HL-60/S4 treated with retinoic acid at 250 ng/mL for 4 days and 3 days (cell line): ENCODE measurements at regions not wholly inside any gene's neighbourhood (a gene's known extent, or its start where the extent isn't known, plus 50 kb on each side); places are given as distances from the start of the nearest gene placed in this dataset.

Source experiments
- in situ Hi-C: fragments of 300-500 bp; cut with MboI; formaldehyde crosslinking; loops from 2 replicates; pipeline ENCODE4 v1.7.0; 2022; ENCODE audit warnings: low sequenced_read_pairs

DNA sequence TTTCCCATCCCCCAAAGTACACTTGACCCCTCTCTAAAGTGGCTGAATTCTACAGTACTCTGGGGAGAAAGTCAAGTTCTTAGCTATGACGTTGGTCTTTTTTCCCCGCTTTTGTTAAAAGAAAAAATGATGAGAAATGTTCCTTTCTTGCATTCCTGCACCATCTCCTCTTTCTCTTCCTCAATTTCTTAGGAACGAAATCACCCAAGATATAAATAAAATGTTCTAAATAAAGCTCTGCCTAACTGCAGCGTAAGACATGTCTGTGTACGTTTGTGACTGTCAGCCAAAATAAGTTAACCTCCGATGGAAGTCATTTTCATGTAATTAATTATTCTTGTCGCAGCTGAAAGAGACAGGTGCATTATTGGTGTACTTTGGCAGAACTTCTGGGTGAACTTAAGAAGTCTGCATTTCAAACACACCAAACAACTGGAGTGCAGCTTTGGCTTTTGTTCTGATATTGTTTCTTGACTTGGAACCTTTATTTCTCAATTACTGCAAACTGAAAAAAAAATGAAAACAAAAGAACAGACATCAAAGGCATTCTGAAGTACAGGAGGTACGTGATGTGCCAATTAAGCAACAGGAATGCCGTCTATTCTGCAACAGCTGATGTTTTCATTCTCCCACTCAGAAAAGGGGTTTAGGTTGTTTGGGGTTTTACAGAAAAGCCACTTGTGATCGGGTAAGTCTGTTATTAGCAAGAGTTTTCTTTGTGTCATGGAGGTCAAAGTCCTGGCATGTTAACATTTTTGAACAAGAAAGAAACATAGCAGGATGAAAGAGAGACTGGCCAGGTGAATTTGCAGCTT is 82.4 kb upstream of the SDK1 start:
- in situ Hi-C loops, result no loop called here

- in situ Hi-C loops, result no loop called here
These were observed 71.1 kb upstream of the SDK1 start for GRCh38 chr7:3229904-3230470.

DNA sequence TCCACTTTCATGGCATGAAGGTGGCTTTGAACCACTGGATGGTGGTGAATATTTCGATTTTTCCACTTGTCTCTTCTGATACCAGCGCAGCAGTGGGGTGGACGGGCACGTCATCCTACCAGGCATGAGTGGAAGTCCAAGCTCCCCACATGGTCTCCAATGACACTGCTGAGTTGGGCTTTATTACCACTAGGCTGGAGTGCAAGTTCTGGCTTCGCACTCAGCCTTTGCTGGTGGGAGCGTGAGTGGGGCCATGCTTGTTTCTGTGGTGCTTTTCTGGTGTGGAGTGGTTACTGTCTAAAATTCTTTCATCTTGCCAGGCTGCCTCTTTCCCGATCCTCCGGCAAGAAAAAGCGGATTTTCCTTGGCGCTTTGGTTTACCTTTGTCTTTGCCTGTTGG is 70.1 kb upstream of the SDK1 start:
- in situ Hi-C loops, result no loop called here

DNA sequence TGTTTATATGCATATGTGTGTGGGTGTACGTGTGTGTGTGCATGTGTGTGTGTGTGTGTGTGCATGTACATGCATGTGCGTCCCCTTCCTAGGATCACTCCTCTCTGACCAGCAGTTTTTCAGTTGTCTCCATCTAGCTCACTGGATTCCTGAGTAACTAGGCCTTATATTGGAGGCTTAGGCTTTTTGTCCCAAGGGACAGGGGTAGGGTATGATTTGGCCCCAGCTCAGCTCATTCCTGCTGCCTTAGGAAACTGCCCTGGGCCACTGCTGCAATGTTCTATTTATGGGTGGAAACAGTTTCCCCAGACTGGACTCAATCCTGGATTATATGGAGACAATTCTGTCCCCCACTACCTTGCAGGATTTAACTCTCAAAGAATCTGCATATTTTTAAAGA is 68.8 kb upstream of the SDK1 start:
- in situ Hi-C loops, result no loop called here

- in situ Hi-C loops, result no loop called here
These were observed 67.8 kb upstream of the SDK1 start for GRCh38 chr7:3233301-3233700.

DNA sequence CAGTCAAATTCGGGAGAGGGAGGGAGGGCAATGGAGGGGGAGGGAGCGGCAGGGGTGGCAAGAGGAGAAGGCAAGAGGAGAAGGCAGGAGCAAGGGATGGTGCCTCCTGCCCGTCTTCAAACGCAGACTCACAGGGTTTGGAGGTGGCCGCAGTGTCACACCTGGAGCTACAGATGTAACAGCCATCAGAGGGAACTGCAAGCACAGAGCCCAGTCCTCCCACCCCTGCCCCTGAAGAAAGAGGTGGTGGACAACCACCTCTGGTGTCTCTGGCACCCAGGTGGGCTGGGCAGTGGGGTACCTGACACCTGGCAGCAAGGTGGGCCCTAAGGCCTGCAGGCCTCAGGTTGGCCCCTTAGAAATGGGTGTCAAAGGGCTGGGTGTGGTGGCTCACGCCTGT is 67.0 kb upstream of the SDK1 start:
- in situ Hi-C loops, result no loop called here

DNA sequence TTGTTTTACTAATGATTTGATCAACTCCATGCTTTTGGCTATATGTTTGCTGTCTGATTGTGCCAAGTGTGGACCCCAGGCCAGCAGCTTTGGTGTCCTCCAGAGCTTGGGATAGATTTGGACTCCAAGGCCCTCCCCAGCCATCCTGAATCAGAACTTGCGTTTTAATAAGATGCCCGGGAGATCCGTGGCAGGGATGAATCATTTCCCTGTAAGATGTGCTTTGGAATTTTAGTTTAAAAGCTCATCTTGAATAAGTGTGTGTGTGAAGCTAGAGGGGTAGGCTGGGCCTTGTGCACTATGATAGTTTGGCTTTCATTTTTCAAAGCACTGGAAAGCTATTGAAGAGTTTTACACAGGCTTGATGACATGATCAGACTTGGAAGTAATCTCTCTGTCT is 66.2 kb upstream of the SDK1 start:
- in situ Hi-C loops, result no loop called here

GRCh38 chr7:3235322-3235721 is 65.7 kb upstream of the SDK1 start:
- in situ Hi-C loops, result no loop called here

- in situ Hi-C loops, result no loop called here
These were observed 64.8 kb upstream of the SDK1 start for GRCh38 chr7:3236268-3236667.

DNA sequence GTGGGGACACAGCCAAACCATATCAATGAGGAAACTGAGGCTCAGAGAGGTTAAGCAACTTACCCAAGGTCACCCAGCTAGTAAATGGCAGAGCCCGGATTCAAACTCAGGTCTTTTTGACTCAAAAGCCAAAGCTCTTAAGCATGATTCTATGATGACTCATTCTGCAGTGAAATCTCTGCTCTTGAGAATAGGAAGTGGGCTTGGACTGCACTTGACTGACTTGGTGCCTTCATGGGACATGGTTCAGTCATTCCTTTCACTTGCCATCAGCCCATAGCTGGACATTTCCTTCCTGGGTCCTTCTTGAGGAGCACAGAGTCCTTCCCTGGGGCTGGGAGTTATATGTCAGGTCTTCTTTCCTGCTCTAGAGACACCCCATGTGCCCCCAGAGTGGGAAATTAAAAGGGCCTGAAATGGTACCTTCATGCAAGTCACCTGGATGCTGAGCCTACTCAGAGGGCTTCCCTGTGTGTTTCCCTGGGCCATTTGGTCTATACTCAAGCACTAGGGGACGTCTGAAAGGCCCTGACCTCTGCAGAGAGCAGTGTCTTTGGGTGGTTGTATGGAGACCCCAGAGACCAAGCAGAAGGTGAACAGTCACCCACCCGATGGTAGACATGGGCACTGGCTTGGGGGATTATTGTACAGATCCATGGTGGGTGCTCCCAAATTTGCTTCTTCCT is 62.4 kb upstream of the SDK1 start:
- in situ Hi-C loops, result no loop called here

DNA sequence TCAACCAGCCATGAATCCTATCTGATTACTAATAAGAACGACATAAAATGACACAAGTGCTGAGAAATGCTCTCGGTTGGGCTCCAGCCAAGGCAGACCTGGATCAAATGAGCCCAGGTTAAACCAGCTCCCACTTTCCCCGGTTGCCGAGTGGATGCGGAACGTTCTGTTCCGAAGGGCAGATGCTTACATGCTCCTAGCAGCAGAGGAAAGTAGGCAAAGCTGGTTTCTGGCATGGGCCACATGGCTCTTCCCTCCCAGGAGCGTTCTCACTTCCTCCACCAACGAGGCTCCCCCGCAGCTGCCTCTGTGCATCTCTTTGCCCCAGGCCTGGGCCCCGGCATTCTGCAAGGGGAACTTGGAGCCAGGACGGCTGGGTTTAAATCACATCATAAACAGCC is 61.8 kb upstream of the SDK1 start:
- in situ Hi-C loops, result no loop called here

- in situ Hi-C loops, result no loop called here
These were observed 60.1 kb upstream of the SDK1 start for GRCh38 chr7:3240826-3241430.

- in situ Hi-C loops, result no loop called here
These were observed 59.3 kb upstream of the SDK1 start for GRCh38 chr7:3241686-3242258.

GRCh38 chr7:3242398-3242972 is 58.6 kb upstream of the SDK1 start:
- in situ Hi-C loops, result no loop called here

DNA sequence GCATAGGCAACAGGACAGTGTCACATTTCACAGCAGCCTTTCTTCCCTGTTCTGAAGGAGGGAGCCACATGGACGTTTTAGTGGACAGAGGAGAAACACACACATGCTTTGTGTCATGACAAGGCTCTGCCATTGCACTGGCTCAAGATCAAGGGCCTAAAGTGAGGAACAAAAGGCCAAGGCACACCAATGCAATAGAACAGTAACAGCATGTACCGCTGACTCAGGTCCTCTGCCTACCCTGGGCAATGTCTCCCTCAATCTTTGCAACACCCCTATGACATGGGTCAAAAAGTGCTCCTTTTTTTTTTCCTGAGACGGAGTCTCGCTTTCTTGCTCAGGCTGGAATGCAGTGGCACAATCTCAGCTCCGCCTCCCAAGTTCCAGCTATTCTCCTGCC is 57.8 kb upstream of the SDK1 start:
- in situ Hi-C loops, result no loop called here

DNA sequence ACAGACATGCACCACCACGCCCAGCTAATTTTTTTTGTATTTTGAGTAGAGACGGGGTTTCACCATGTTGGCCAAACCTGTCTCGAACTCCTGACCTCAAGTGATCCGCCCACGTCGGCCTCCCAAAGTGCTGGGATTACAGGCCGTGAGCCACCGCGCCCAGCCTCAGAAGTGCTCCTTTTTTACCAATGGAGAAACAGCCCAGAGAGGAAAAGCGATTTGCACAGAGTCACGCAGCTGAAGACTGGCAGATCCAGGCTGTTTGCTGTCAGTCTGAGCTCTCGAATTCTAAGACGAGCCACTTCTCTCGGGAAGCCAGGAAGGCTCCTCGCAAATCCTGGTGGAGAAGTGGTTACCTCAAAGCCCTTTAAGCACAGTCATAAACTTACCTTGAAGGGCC is 57.4 kb upstream of the SDK1 start:
- in situ Hi-C loops, result no loop called here

- in situ Hi-C loops, result no loop called here
These were observed 56.7 kb upstream of the SDK1 start for GRCh38 chr7:3244241-3244814.

DNA sequence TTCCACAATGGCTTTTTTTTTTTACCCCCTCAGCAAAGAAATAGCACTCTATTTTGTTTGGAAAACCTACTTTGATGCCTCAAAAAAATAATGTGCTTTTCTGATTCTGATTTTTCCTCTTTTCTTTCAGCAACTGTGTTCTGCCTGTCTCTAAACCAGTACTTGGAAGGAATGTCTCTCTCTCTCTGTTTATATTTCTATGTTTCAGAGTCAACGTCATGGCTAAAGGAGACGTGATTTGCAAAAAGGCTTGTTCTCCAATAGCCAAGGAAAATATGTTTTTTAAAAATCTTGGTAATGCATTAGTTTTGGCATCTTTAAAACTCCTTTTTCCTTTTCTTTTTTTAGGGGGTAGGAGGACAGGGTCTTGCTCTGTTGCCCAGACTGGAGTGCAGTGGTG is 56.0 kb upstream of the SDK1 start:
- in situ Hi-C loops, result no loop called here

DNA sequence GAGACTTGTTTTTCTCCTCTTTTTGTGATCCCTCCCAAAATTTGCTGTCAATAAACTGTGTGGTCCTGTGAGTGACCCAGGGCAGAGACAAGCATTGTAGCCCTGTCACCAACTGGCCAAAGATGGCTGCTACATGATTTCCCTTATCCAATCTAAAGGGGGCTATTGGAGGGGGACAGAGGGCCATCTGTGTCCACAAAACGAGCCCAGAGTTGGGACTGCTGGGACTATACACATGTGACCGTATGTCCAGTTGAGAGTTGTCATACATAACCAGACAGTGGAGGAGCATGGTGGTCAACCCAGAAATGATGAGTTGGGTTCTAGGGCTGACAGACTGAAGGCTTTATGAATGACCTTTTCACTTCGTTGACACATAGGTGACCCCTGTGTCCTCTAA is 55.3 kb upstream of the SDK1 start:
- in situ Hi-C loops, result no loop called here

DNA sequence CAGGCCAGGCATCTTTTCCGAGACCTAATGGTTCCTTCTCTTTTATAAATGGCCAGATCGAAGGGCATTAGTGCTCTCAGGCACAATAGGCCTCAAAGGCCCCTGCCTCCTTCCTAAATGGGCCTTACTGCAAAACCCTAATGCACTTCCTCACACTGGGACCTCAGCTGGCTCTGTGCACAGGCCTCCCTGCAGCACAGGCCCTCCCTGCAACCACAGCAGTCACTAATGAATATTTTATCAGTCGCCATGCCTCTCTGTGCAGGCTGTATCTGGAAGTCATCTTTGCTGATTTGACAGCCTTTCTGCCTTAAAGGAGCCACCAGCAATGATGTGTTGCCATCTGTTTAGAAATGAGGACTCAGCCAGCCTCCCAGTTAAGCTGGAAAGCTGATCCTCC is 54.9 kb upstream of the SDK1 start:
- in situ Hi-C loops, result no loop called here

DNA sequence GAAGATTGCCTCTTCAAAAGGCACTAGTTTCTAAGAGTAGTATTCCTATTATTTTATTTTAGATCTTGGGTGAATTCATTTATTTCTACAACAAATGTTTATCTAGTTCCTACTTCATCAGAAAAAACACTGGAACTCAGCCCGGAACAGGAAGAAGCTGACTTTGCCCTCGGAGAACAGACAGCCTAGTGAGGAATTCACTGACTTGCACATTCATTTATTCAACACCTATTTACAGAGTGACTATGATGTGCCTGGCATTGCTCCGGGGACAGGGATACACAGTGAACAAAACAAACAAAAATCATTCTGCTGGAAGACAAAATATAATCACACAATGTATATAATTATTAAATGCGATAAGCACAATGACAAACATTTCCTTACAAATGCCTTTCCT is 54.4 kb upstream of the SDK1 start:
- in situ Hi-C loops, result no loop called here
